Endothelial cell of umbilical vein (primary cell): ENCODE measurements at regions not wholly inside any gene's neighbourhood (a gene's known extent, or its start where the extent isn't known, plus 50 kb on each side); places are given as distances from the start of the nearest gene placed in this dataset.

ENCODE experiments used
- EZH2 ChIP-seq: IDR thresholded peaks from 2 replicates; pipeline ENCODE4 v1.6.1; 2012; ENCODE audit warnings: borderline replicate concordance, low read depth, mild to moderate bottlenecking, moderate library complexity, low read length, inconsistent platforms; ENCODE audit not compliant: severe bottlenecking
- JUN ChIP-seq: IDR thresholded peaks from 2 replicates; pipeline ENCODE4 v1.6.1; 2011; ENCODE audit warnings: borderline replicate concordance, low read depth; ENCODE audit not compliant: insufficient read length, insufficient read depth
- MYC ChIP-seq: IDR thresholded peaks from one replicate; pipeline ENCODE4 v1.6.1; 2011; ENCODE audit warnings: mild to moderate bottlenecking, low read depth, low read length
- POLR2A ChIP-seq: IDR thresholded peaks from 2 replicates; pipeline ENCODE4 v1.6.1; 2012; ENCODE audit warnings: low read depth, mild to moderate bottlenecking, control low read depth, low read length
- POLR2AphosphoS5 ChIP-seq: IDR thresholded peaks from 2 replicates; pipeline ENCODE4 v1.6.1; 2012; ENCODE audit warnings: low read depth, mild to moderate bottlenecking, control low read depth, low read length, moderate library complexity; ENCODE audit not compliant: insufficient read depth
- TF ChIP-seq, protein P1 (sequence below), 2 donors: IDR thresholded peaks; 1 replicate in 1 of 2; 2 replicates in 1 of 2; pipeline ENCODE4 v1.5.1; 2011; ENCODE audit warnings: low read length in 2 of 2, mild to moderate bottlenecking in 2 of 2, moderate library complexity in 2 of 2, control low read depth in 1 of 2, inconsistent platforms in 1 of 2, low read depth in 1 of 2; ENCODE audit not compliant: insufficient read depth in 1 of 2; ENCODE audit errors: extremely low read depth in 1 of 2

DNA sequence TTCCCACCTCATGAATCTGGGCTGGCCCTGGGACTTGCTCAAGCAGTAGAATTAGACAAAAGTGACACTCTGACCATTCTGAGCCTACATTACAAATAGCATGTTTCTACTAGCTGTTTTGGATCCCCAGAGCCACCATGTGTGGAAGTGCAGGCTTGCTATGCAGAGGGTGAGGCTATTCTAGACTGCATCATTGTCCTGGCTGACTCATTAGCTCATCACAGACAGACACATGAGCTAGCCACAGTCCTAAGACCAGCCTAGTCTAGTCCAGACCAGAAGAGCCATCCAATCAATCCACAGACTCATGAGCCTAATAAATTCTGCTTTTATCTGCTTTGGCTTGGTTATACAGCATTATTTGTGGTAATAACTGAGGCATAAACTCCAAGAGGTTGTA is 351.9 kb downstream of the PRELID2 start:
- TF ChIP-seq, protein P1, sequence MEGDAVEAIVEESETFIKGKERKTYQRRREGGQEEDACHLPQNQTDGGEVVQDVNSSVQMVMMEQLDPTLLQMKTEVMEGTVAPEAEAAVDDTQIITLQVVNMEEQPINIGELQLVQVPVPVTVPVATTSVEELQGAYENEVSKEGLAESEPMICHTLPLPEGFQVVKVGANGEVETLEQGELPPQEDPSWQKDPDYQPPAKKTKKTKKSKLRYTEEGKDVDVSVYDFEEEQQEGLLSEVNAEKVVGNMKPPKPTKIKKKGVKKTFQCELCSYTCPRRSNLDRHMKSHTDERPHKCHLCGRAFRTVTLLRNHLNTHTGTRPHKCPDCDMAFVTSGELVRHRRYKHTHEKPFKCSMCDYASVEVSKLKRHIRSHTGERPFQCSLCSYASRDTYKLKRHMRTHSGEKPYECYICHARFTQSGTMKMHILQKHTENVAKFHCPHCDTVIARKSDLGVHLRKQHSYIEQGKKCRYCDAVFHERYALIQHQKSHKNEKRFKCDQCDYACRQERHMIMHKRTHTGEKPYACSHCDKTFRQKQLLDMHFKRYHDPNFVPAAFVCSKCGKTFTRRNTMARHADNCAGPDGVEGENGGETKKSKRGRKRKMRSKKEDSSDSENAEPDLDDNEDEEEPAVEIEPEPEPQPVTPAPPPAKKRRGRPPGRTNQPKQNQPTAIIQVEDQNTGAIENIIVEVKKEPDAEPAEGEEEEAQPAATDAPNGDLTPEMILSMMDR (IDR thresholded peaks at IDR 0.05; ENCODE audit: extremely low read depth in 1 of 2, insufficient read depth in 1 of 2, low read depth in 1 of 2, low read length in 2 of 2) = no peak
- TF ChIP-seq MYC (no peak), JUN (no peak), POLR2A (no peak), POLR2AphosphoS5 (no peak), EZH2 (no peak)
